B cell (primary cell): ENCODE measurements at regions not wholly inside any gene's neighbourhood (a gene's known extent, or its start where the extent isn't known, plus 50 kb on each side); places are given as distances from the start of the nearest gene placed in this dataset.
"Not testable (repeated sequence)": the region's sequence is repeated elsewhere in the genome, so short reads cannot be mapped to it uniquely, and the experiment has no call there.

Source experiments
- ATAC-seq: fragments of 200-7000 bp; cut with Tn5 transposase; one replicate; pipeline ENCODE4 v1.10.0; 2021; ENCODE audit warnings: low read depth, mild to moderate bottlenecking, moderate number of reproducible peaks, moderate library complexity
- CTCF ChIA-PET: fragments of 350-600 bp; sonication (Branson Sonifier 250); formaldehyde crosslinking; loops from one replicate; lab custom pipeline; 2021; ENCODE audit warnings: antibody characterized with exemption, inconsistent platforms; lab: Charles Lee
- POLR2A ChIA-PET: fragments of 350-600 bp; sonication (Branson Sonifier 250); formaldehyde crosslinking; loops from one replicate; lab custom pipeline; 2021; ENCODE audit warnings: antibody characterized with exemption; lab: Charles Lee
- DNase-seq: peaks from one replicate; pipeline ENCODE4 v3.0.0; 2013
- H2AFZ ChIP-seq: 2 replicates; pipeline ENCODE4 v1.6.1; 2012; ENCODE audit warnings: mild to moderate bottlenecking, low read depth, low read length; ENCODE audit not compliant: insufficient read depth, poor library complexity, severe bottlenecking
- H3K27ac ChIP-seq, 2 donors: 1 replicate in 1 of 2; 2 replicates in 1 of 2; pipeline ENCODE4 v1.5.1; 2012 to 2013; ENCODE audit warnings: low read length in 2 of 2, mild to moderate bottlenecking in 2 of 2, moderate library complexity in 1 of 2
- H3K27me3 ChIP-seq, 4 experiments: fragments of 200-600 bp in 1 of 4; sonication (generic) in 1 of 4; replicated peaks in 1 of 4; 1 replicate in 2 of 4; 2 replicates in 2 of 4; pipeline versions ENCODE4 v1.6.1 to v1.7.0; 2013 to 2016; ENCODE audit warnings: low read length in 3 of 4, mild to moderate bottlenecking in 2 of 4, mixed read lengths in 1 of 4, moderate library complexity in 1 of 4; ENCODE audit not compliant: insufficient read depth in 4 of 4, control insufficient read depth in 3 of 4; ENCODE audit errors: control extremely low read depth in 1 of 4
- H3K36me3 ChIP-seq, 2 experiments: replicated peaks in 1 of 2; 1 replicate in 1 of 2; 2 replicates in 1 of 2; pipeline versions ENCODE4 v1.6.1 to v1.7.1; 2013; ENCODE audit warnings: low read length in 1 of 2; ENCODE audit not compliant: insufficient read depth in 2 of 2, control insufficient read depth in 1 of 2; ENCODE audit errors: control extremely low read depth in 1 of 2, extremely low read depth in 1 of 2
- H3K4me1 ChIP-seq, 2 donors: fragments of 200-600 bp in 1 of 2; sonication (generic) in 1 of 2; 1 replicate in 1 of 2; 2 replicates in 1 of 2; pipeline versions ENCODE4 v1.5.1 to v1.6.1; 2013 to 2017; ENCODE audit warnings: low read length in 2 of 2; ENCODE audit not compliant: control insufficient read depth in 2 of 2, insufficient read depth in 2 of 2
- H3K4me2 ChIP-seq: replicated peaks from 2 replicates; pipeline ENCODE3; 2012; ENCODE audit warnings: mild to moderate bottlenecking, low read depth, low read length; ENCODE audit not compliant: poor library complexity, severe bottlenecking
- H3K4me3 ChIP-seq, 5 experiments: fragments of 200-600 bp in 1 of 5; sonication (generic) in 1 of 5; 1 replicate in 3 of 5; 2 replicates in 2 of 5; pipeline versions ENCODE4 v1.5.1 to v1.7.0; 2011 to 2016; ENCODE audit warnings: low read length in 4 of 5, mild to moderate bottlenecking in 4 of 5, low read depth in 2 of 5, control low read depth in 1 of 5, moderate library complexity in 1 of 5; ENCODE audit not compliant: insufficient read depth in 1 of 5; ENCODE audit errors: control extremely low read depth in 1 of 5, extremely low read depth in 1 of 5
- H3K79me2 ChIP-seq: fragments of 200-600 bp; sonication (generic); one replicate; pipeline ENCODE4 v1.6.0; 2016; ENCODE audit warnings: low read length; ENCODE audit not compliant: control insufficient read depth, insufficient read depth
- H3K9ac ChIP-seq: fragments of 200-600 bp; sonication (generic); 2 replicates; pipeline ENCODE4 v1.6.1; 2017; ENCODE audit warnings: mild to moderate bottlenecking, low read length, moderate library complexity
- H3K9me3 ChIP-seq, 3 donors: one replicate each; pipeline versions ENCODE4 v1.6.1 to v1.7.1; 2013; ENCODE audit warnings: low read length in 2 of 3; ENCODE audit not compliant: control insufficient read depth in 2 of 3, insufficient read depth in 1 of 3; ENCODE audit errors: control extremely low read depth in 1 of 3
- H4K20me1 ChIP-seq: 2 replicates; pipeline ENCODE4 v1.6.0; 2012; ENCODE audit warnings: mild to moderate bottlenecking, low read length; ENCODE audit not compliant: insufficient read depth, control insufficient read depth, poor library complexity, severe bottlenecking
- H3K27ac Mint-ChIP-seq: one replicate; pipeline ENCODE4 v1.8.0; 2021; ENCODE audit warnings: mixed read lengths
- H3K27me3 Mint-ChIP-seq: one replicate; pipeline ENCODE4 v1.8.0; 2021; ENCODE audit warnings: mixed read lengths
- H3K4me1 Mint-ChIP-seq: one replicate; pipeline ENCODE4 v1.8.0; 2021; ENCODE audit warnings: mixed read lengths
- H3K4me3 Mint-ChIP-seq: one replicate; pipeline ENCODE4 v1.8.0; 2021; ENCODE audit warnings: mixed read lengths
- H3K9me3 Mint-ChIP-seq: one replicate; pipeline ENCODE4 v1.8.0; 2022; ENCODE audit warnings: mixed read lengths; ENCODE audit not compliant: insufficient read depth
- CTCF ChIP-seq: fragments of 200-600 bp; IDR thresholded peaks from one replicate; pipeline ENCODE4 v1.8.0; 2022; ENCODE audit warnings: antibody characterized with exemption, mild to moderate bottlenecking
- EZH2 ChIP-seq: IDR thresholded peaks from 2 replicates; pipeline ENCODE4 v1.6.1; 2012; ENCODE audit warnings: borderline replicate concordance, low read depth, mild to moderate bottlenecking, moderate library complexity, low read length; ENCODE audit not compliant: insufficient read depth, poor library complexity, severe bottlenecking
- WGBS: methylation state at CpG from one replicate; pipeline ENCODE4 v1.1.5; 2013; ENCODE audit warnings: missing lambda C conversion rate; ENCODE audit not compliant: insufficient coverage; 5-methylcytosine and 5-hydroxymethylcytosine counted together
- intact Hi-C: fragments of 100-400 bp; cut with micrococcal nuclease; formaldehyde crosslinking; loops from one replicate; pipeline ENCODE4 v1.10.0; 2022

GRCh38 chr1:184832517-184832916, 77.9 kb upstream of the EDEM3 start:
- no peaks in the 10 kb centered on the region for H3K9me3 Mint-ChIP-seq
- DNase-seq (no peak), ATAC-seq (no peak)
- H4K20me1 ChIP-seq, result no peaks in the 10 kb centered on the region
- H3K9ac ChIP-seq, result no peak overlapping the region
- H3K27me3 ChIP-seq, result no peaks in the 10 kb centered on the region
- no peak overlapping the region for H3K4me2 ChIP-seq
- peaks cover 0 to 2% of the 10 kb centered on the region in 2 donors for H3K4me1 ChIP-seq
- no CpG with 5 or more reads among the region's 3 CpGs for WGBS
- H3K27me3 Mint-ChIP-seq, result no peaks in the 10 kb centered on the region
- POLR2A ChIA-PET, result no interaction called here
- no peaks in the 10 kb centered on the region for H3K79me2 ChIP-seq
- no peak overlapping the region for H3K27ac ChIP-seq
- H3K36me3 ChIP-seq, result no peaks in the 10 kb centered on the region
- H3K4me3 ChIP-seq, result no peak overlapping the region
- TF ChIP-seq CTCF (no peak), EZH2 (no peak)
- no peak overlapping the region for H2AFZ ChIP-seq
- H3K9me3 ChIP-seq, result no peaks in the 10 kb centered on the region
- CTCF ChIA-PET, result interaction anchor here (1.1 kb wide), 1 partner anchor 27 kb away, joined by 3 read pairs; no protein-coding TSS in a partner anchor
- intact Hi-C loops, result no loop called here
- H3K4me3 Mint-ChIP-seq, result no peak overlapping the region
- no peak overlapping the region for H3K27ac Mint-ChIP-seq
- H3K4me1 Mint-ChIP-seq, result peaks cover 8% of the 10 kb centered on the region

GRCh38 chr1:184829496-184829895, 74.8 kb upstream of the EDEM3 start:
- H2AFZ ChIP-seq, H3K9me3 Mint-ChIP-seq, H3K79me2 ChIP-seq, H3K27me3 ChIP-seq, H3K27ac ChIP-seq, H3K4me2 ChIP-seq, ATAC-seq, H3K27ac Mint-ChIP-seq, H3K4me1 ChIP-seq, H3K9ac ChIP-seq, H4K20me1 ChIP-seq, DNase-seq, H3K27me3 Mint-ChIP-seq, POLR2A ChIA-PET, intact Hi-C loops, H3K4me3 ChIP-seq, H3K9me3 ChIP-seq, H3K36me3 ChIP-seq, H3K4me3 Mint-ChIP-seq: not testable (repeated sequence)
- WGBS, result 100% methylated on average over 2 of the region's 6 CpGs
- peaks cover 12% of the 10 kb centered on the region for H3K4me1 Mint-ChIP-seq
- CTCF ChIA-PET, result interaction anchor here (1.3 kb wide), 1 partner anchor 23 kb away, joined by 3 read pairs; no protein-coding TSS in a partner anchor
